ENCODE measurements at regions not wholly inside any gene's neighbourhood (a gene's known extent, or its start where the extent isn't known, plus 50 kb on each side); places are given as distances from the start of the nearest gene placed in this dataset.

- TF ChIP-seq CTCF (IDR thresholded peaks at IDR 0.05; ENCODE audit: borderline replicate concordance, extremely low read depth, low read length, poor library complexity, severe bottlenecking) (no peak), EZH2 (IDR thresholded peaks at IDR 0.05; ENCODE audit: borderline replicate concordance, low read depth, low read length, severe bottlenecking) (no peak)
Observed at GRCh38 chr7:42843205-42843800, 68.6 kb downstream of the C7orf25 start.

Measured in DND-41 (cell line).